CD4-positive, alpha-beta T cell treated with Interleukin-4 for 4 hours (primary cell): ENCODE measurements at regions not wholly inside any gene's neighbourhood (a gene's known extent, or its start where the extent isn't known, plus 50 kb on each side); places are given as distances from the start of the nearest gene placed in this dataset.
"Not testable (repeated sequence)": the region's sequence is repeated elsewhere in the genome, so short reads cannot be mapped to it uniquely, and the experiment has no call there.

ENCODE experiments used
- DNase-seq: peaks from one replicate; pipeline ENCODE4 v3.0.0-alpha.2; 2020

- DNase-seq: no peak
Observed at GRCh38 chr3:145219355-145220235, 941.4 kb downstream of the PLOD2 start.

DNA sequence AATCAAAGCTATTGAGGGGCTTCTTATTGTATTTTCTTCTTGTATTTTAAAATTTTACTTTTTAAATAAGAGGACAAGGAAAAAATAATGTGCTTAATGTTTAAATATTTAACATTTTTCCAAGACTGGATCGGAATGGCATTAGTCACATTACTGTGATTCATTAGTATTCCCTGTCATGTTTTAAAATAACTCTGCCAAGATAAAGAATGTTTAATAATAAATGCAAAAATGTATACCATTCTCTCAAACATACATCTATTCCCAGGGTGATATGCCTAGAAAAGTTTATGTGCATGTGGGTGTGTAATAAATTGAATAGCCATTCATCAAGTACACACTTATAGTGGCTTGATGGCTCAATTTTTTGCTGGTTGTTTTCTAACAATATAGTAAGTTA lies 936.1 kb downstream of the PLOD2 start:
- no peak for DNase-seq

DNA sequence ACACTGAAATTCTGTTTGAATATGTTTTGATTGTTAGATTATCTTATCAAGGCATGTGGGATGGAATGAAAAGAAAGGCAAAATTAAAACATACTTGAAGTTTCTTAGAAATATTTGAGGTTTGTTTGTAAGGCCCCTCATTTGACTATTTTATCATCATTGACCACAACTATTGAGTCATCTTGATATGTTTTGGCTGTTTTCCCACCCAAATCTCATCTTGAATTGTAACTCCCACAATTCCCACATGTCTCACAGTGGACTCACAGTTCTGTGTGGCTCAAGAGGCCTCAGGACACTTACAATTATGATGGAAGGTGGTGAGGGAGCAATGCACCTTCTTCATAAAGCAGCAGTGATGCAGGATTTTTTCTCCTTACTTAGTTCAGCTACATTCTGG lies 917.1 kb downstream of the PLOD2 start:
- DNase-seq: no peak

GRCh38 chr3:145244327-145244726 lies 916.7 kb downstream of the PLOD2 start:
- DNase-seq: no peak

- DNase-seq: no peak
Observed at GRCh38 chr3:145246291-145246690, 914.7 kb downstream of the PLOD2 start.

DNA sequence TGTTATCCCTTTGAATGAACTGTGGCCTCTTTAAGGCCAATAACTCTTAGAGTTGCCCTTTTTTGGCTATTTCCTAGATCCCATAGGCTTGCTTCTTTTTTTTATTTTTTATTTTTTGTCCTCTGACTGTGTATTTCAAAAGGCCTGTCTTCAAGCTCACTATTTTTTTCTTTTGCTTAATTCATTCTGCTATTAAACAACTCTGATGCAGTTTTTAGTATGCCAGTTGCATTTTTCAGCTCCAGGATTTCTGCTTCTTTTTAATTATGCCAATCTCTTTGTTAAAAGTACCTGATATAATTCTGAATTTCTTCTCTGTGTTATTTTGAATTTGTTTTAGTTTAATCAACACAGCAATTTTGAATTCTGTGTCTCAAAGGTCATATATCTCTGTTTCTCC lies 912.1 kb downstream of the PLOD2 start:
- no peak for DNase-seq

DNA sequence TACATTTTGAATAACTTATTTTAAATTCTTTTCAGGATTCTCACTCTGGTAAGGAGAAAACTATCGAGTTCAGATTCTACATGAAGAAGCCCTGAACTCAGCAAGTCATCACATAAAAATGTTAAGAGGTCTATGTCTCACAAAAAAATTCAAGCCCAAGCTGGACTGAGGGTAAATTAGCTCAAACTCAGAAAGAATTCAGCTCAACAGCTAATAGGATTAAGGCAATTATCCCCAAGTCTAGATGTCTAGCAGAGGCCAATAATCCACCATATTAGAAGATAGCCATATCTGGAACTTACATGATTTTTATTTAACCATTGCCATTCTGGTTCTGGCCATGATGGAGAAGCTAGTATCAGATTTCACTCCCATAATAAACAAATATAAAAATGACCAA lies 909.7 kb downstream of the PLOD2 start:
- no peak for DNase-seq

- DNase-seq: not testable (repeated sequence)
Observed at GRCh38 chr3:145257967-145258366, 903.0 kb downstream of the PLOD2 start.

GRCh38 chr3:145259166-145259880 lies 901.7 kb downstream of the PLOD2 start:
- DNase-seq: no peak

DNA sequence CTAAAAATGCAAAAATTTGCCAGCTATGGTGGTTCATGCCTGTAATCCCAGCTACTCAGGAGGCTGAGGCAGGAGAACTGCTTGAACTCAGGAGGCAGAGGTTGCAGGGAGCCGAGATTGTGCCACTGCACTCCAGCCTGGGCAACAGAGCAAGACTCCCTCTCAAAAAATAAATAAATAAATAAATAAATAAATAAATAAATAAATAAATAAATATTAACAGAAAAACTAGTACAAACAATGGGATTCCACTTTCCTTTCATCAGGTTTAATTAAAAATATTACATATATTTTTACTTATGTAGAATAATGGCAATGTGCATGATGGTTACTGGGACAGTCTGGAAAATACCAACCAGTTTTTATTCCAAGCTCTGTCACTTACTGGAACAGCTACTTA lies 897.5 kb downstream of the PLOD2 start:
- not testable (repeated sequence) for DNase-seq

- DNase-seq: no peak
Observed at GRCh38 chr3:145266368-145266767, 894.6 kb downstream of the PLOD2 start.

DNA sequence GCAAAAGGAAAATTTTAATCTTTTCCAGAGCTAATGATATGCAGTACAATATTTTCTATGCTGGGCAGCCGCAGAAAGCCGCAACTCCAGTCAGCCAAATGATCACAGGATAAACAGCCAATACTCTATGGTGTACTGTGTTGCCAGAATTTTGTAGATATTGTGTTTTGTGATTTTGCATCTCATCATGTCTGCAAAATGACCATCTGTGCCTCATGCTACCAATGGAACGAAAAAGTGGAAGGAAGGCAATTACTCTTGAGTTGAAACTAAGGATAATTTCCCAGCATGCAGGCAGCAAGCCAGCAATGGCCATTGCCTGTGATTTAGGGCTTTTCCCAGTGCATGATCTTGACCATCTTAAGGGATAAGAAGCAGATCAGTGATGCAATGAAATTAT lies 891.9 kb downstream of the PLOD2 start:
- DNase-seq: no peak

DNA sequence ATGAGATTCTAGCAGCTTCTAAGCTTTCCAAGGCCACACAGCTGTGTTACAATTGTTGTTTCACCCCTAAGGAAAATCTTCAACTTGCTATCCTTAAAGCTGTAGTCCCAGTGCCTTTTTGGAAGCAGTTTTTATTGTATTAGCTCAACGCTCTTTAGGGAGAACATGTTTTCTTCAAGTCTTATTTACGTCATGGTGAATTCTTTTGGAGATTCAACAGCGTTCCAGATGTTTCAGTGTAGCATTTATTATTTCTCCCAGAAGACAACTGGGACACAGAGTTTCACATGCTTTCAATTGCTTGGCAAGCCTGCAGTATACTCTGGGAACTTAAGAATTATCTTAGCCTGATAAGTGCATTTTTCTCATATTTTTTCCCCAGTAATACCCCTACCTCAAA lies 888.3 kb downstream of the PLOD2 start:
- DNase-seq: no peak

- no peak for DNase-seq
Observed at GRCh38 chr3:145282505-145282904, 878.5 kb downstream of the PLOD2 start.

- DNase-seq: no peak
Observed at GRCh38 chr3:145286937-145287336, 874.0 kb downstream of the PLOD2 start.

DNA sequence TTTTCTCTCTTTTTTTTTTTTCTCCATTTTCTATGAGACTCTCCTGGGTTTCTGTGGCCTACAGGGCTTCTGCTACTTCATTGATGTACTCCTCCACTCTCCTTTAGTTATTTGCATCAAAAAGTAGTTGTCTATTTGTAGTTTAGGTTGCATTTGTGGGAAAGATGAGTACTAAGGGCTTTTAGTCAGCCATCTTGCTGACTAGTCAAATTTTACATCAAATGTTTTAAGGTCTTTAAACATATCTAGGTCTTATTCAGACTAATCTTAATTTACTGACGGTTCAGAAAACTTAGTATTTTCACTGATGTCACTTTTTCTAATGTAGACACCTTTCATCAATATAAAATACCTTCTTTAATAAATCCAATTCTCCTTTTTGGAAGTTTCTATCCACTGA lies 871.0 kb downstream of the PLOD2 start:
- no peak for DNase-seq

DNA sequence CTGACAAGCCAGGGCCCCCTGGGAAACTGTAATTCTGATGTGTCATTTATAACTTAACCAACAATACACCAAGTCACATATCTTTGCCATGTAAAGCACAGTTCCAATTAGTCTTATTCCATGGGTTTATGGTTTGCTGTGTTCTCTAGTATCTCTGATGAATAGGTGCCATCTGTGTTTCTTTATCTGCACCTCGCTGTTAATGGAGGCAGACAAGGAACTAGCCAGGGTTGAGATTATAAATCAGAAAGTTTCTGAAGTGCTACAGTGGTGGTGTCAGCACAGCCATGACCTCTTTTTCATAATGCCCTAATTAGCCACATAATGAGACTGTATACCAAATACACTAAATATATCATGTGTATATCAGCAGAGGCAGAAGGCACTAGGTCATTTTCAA lies 866.4 kb downstream of the PLOD2 start:
- no peak for DNase-seq

DNA sequence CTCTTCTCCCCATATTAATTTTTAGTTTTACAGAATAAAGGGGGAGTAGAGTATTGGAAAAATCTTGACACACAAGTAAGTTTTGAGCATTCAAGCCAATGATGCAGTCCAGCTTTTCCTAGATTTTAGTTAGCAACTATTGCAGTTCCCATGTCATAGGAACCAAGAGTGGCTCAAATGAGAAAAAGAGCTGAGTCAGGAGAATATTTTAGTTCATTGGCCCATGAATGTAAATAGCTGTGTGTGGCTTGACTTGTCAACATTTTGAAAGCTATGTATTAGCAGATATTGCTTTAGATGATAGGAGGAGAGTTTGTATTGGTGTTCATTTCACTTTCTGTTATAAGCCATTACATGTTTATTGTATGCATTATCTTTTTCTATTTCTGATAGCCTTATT lies 853.7 kb downstream of the PLOD2 start:
- DNase-seq: no peak

DNA sequence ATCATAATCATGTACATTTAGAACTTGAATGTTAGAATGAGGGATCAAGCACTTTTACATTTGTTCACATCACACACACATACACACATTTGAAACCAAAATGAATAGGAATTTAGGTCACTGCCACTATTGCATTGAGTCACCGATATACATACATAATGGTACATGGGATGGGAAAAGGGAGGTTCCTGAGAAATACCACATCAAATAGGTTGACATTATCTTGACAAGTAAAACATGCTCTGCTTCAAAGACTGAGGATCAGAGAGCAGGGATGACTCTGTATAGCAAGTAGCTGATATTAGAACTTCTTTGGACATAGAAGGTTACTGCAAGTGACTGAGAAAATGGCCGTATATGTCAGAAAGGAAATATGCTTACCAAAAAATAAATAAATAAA lies 847.2 kb downstream of the PLOD2 start:
- DNase-seq: no peak

DNA sequence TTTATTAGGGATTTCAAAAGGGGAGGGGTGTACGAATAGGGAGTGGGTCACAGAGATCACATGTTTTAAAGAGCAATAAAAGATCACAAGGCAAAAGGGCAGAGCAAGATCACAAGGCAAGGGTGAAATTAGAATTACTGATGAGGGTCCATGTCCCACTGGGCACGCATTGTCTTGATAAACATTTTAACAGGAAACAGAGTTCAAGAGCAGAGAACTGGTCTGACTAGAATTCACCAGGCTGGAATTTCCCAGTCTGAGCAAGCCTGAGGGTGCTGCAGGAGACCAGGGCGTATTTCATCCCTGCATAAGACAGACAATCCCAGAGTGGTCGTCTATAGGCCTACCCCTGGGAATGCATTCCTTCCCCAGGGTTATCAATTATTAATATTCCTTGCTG lies 844.7 kb downstream of the PLOD2 start:
- DNase-seq: not testable (repeated sequence)

DNA sequence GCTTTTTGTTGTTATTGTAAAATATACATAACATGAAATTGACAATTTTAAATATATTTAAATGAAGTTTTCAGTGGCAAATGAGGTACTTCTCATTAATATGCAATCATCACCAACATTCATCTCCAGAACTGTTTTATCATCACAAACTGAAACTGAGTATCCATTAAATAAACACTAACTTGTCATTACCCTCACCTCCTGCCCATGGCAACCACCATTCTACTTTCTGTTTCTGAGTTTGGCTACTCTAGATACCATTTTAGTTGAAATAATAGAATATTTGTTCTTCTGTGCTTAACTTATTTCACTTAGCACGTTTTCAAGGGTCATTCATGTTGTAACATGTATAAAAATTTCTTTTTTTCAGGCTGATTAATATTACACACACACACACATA lies 834.3 kb downstream of the PLOD2 start:
- no peak for DNase-seq

- DNase-seq: not testable (repeated sequence)
Observed at GRCh38 chr3:145333427-145333826, 827.6 kb downstream of the PLOD2 start.

DNA sequence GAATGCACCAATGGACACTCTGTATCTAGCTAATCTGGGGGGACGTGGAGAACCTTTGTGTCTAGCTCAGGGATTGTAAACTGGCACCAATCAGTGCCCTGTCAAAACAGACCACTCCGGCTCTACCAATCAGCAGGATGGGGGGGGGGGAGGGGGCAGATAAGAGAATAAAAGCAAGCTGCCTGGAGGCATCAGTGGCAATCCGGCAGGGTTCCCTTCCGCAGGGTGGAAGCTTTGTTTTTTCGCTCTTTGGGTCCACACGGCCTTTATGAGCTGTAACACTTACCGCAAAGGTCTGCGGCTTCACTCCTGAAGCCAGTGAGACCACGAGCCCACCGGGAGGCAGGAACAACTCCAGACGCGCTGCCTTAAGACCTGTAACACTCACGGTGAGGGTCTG lies 827.1 kb downstream of the PLOD2 start:
- DNase-seq: no peak

GRCh38 chr3:145355206-145355605 lies 805.8 kb downstream of the PLOD2 start:
- no peak for DNase-seq
